ENCODE measurements at regions not wholly inside any gene's neighbourhood (a gene's known extent, or its start where the extent isn't known, plus 50 kb on each side); places are given as distances from the start of the nearest gene placed in this dataset.

GRCh38 chr15:93846148-93846547 is 385.2 kb upstream of the MCTP2 start:
- H3K9me3 ChIP-seq = no peaks in the 10 kb centered on the region
- no peaks in the 10 kb centered on the region for H3K27me3 ChIP-seq
- H3K27ac ChIP-seq = no peak overlapping the region
- TF ChIP-seq POLR2A (IDR thresholded peaks at IDR 0.05) (no peak), CTCF (IDR thresholded peaks at IDR 0.05) (no peak), POLR2AphosphoS5 (IDR thresholded peaks at IDR 0.05) (no peak)
- intact Hi-C loops (cut with DNase I; ENCODE audit: low total_unique reads) = no loop called here
- no peaks in the 10 kb centered on the region for H3K36me3 ChIP-seq
- H3K4me3 ChIP-seq = no peak overlapping the region
- no peak for DNase-seq (ENCODE audit: low spot score in 2 of 2)
- H3K4me1 ChIP-seq = no peaks in the 10 kb centered on the region

GRCh38 chr15:93837450-93837849 is 393.9 kb upstream of the MCTP2 start:
- no peaks in the 10 kb centered on the region for H3K27me3 ChIP-seq
- H3K27ac ChIP-seq = no peak overlapping the region
- TF ChIP-seq CTCF (IDR thresholded peaks at IDR 0.05) = no peak
- TF ChIP-seq POLR2AphosphoS5 (IDR thresholded peaks at IDR 0.05) = no peak
- no peak for TF ChIP-seq POLR2A (IDR thresholded peaks at IDR 0.05)
- DNase-seq (ENCODE audit: low spot score in 2 of 2) = no peak
- H3K4me3 ChIP-seq = no peak overlapping the region
- no peaks in the 10 kb centered on the region for H3K36me3 ChIP-seq
- H3K9me3 ChIP-seq = no peaks in the 10 kb centered on the region
- no peaks in the 10 kb centered on the region for H3K4me1 ChIP-seq
- intact Hi-C loops (cut with DNase I; ENCODE audit: low total_unique reads) = no loop called here

- H3K4me3 ChIP-seq = no peak overlapping the region
- H3K36me3 ChIP-seq = no peaks in the 10 kb centered on the region
- TF ChIP-seq CTCF (IDR thresholded peaks at IDR 0.05) (no peak), POLR2A (IDR thresholded peaks at IDR 0.05) (no peak), POLR2AphosphoS5 (IDR thresholded peaks at IDR 0.05) (no peak)
- no peaks in the 10 kb centered on the region for H3K9me3 ChIP-seq
- no peak overlapping the region for H3K27ac ChIP-seq
- no peaks in the 10 kb centered on the region for H3K27me3 ChIP-seq
- DNase-seq (ENCODE audit: low spot score in 2 of 2) = no peak
- no peaks in the 10 kb centered on the region for H3K4me1 ChIP-seq
- intact Hi-C loops (cut with DNase I; ENCODE audit: low total_unique reads) = no loop called here
Measured at GRCh38 chr15:93835344-93835743, 396.0 kb upstream of the MCTP2 start.

GRCh38 chr15:93831641-93832040 is 399.7 kb upstream of the MCTP2 start:
- Histone ChIP-seq H3K4me3 (no peak overlapping the region), H3K36me3 (no peaks in the 10 kb centered on the region), H3K27ac (no peak overlapping the region), H3K4me1 (no peaks in the 10 kb centered on the region), H3K9me3 (no peaks in the 10 kb centered on the region), H3K27me3 (no peaks in the 10 kb centered on the region)
- no peak for DNase-seq (ENCODE audit: low spot score in 2 of 2)
- intact Hi-C loops (cut with DNase I; ENCODE audit: low total_unique reads) = no loop called here
- TF ChIP-seq POLR2A (IDR thresholded peaks at IDR 0.05) = no peak

GRCh38 chr15:93830221-93831080 is 400.9 kb upstream of the MCTP2 start:
- intact Hi-C loops (cut with DNase I; ENCODE audit: low total_unique reads) = no loop called here
- Histone ChIP-seq H3K27me3 (no peaks in the 10 kb centered on the region), H3K4me1 (no peaks in the 10 kb centered on the region), H3K9me3 (no peaks in the 10 kb centered on the region), H3K36me3 (no peaks in the 10 kb centered on the region), H3K27ac (peak overlapping the region; percentile 46 to 68), H3K4me3 (no peak overlapping the region)
- DNase-seq (ENCODE audit: low spot score in 2 of 2) = no peak
- TF ChIP-seq CTCF (IDR thresholded peaks at IDR 0.05) = no peak
- no peak for TF ChIP-seq POLR2AphosphoS5 (IDR thresholded peaks at IDR 0.05)
- TF ChIP-seq POLR2A (IDR thresholded peaks at IDR 0.05) = no peak
